ENCODE measurements at regions not wholly inside any gene's neighbourhood (a gene's known extent, or its start where the extent isn't known, plus 50 kb on each side); places are given as distances from the start of the nearest gene placed in this dataset.
A peak's percentile ranks its signal among the peaks of the same experiment; 100 is the strongest.

GRCh38 chr2:137826373-137827372, 137.6 kb upstream of the HNMT start:
- no peak for DNase-seq

GRCh38 chr2:137828624-137829023, 135.6 kb upstream of the HNMT start:
- DNase-seq = no peak

- no peak for DNase-seq
These were observed 135.0 kb upstream of the HNMT start for GRCh38 chr2:137829251-137829650.

GRCh38 chr2:137834760-137835379, 129.4 kb upstream of the HNMT start:
- DNase-seq = no peak

- no peak for DNase-seq
These were observed 127.6 kb upstream of the HNMT start for GRCh38 chr2:137836671-137837070.

- DNase-seq = no peak
These were observed 126.4 kb upstream of the HNMT start for GRCh38 chr2:137837830-137838229.

GRCh38 chr2:137838255-137839092, 125.8 kb upstream of the HNMT start:
- peak; percentile 46 for DNase-seq

GRCh38 chr2:137842430-137842829, 121.8 kb upstream of the HNMT start:
- DNase-seq = no peak

- DNase-seq = no peak
These were observed 121.3 kb upstream of the HNMT start for GRCh38 chr2:137842952-137843351.

- DNase-seq = no peak
These were observed 118.9 kb upstream of the HNMT start for GRCh38 chr2:137845422-137845821.

GRCh38 chr2:137846993-137847392, 117.3 kb upstream of the HNMT start:
- no peak for DNase-seq

GRCh38 chr2:137847443-137847842, 116.8 kb upstream of the HNMT start:
- no peak for DNase-seq

GRCh38 chr2:137857881-137858280, 106.4 kb upstream of the HNMT start:
- DNase-seq = no peak

GRCh38 chr2:137862651-137863050, 101.6 kb upstream of the HNMT start:
- DNase-seq = no peak

- peak; percentile 1 for DNase-seq
These were observed 98.2 kb upstream of the HNMT start for GRCh38 chr2:137865954-137866540.

GRCh38 chr2:137870682-137871081, 93.6 kb upstream of the HNMT start:
- DNase-seq = no peak

GRCh38 chr2:137872577-137872976, 91.7 kb upstream of the HNMT start:
- DNase-seq = no peak

- no peak for DNase-seq
These were observed 90.6 kb upstream of the HNMT start for GRCh38 chr2:137873536-137874244.

- DNase-seq = no peak
These were observed 85.2 kb upstream of the HNMT start for GRCh38 chr2:137879121-137879520.

- no peak for DNase-seq
These were observed 82.6 kb upstream of the HNMT start for GRCh38 chr2:137881711-137882110.

- peak; percentile 78 for DNase-seq
These were observed 78.0 kb upstream of the HNMT start for GRCh38 chr2:137886083-137886831.
